ENCODE measurements at regions not wholly inside any gene's neighbourhood (a gene's known extent, or its start where the extent isn't known, plus 50 kb on each side); places are given as distances from the start of the nearest gene placed in this dataset.
"Not testable (repeated sequence)": the region's sequence is repeated elsewhere in the genome, so short reads cannot be mapped to it uniquely, and the experiment has no call there.

DNA sequence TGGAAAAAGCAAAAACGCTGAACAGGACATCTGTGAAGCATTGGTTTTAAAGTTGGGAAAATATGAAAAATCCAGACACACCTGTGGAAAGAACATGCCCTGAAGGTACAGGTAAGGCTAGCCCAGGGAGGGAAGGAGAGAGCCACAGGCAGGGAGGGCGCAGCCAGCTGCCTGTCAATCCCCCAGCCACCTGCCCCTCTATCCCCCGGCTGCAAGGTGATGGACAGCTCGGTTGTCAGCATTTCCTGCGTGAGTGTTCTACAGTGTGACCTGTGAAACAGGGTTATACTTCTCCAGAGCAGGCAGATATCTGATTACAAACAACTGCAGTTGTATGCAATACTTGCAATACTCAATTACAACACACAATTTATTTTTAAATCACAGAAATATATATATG is 358.1 kb downstream of the SMOC2 start:
- DNase-seq: no peak

DNA sequence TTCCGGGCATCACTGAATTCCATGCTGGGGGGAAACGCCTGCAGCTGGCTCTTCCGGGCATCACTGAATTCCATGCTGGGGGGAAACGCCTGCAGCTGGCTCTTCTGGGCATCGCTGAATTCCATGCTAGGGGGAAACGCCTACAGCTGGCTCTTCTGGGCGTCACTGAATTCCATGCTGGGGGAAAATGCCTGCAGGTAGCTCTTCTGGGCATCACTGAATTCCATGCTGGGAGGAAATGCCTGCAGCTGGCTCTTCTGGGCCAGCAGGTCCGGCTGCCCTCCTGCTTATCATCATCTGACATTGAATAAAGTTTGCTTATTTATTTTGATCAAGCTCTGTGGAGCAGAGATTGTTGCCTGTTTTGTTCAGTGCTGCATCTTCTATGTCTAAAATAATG is 355.1 kb downstream of the SMOC2 start:
- no peak for DNase-seq

DNA sequence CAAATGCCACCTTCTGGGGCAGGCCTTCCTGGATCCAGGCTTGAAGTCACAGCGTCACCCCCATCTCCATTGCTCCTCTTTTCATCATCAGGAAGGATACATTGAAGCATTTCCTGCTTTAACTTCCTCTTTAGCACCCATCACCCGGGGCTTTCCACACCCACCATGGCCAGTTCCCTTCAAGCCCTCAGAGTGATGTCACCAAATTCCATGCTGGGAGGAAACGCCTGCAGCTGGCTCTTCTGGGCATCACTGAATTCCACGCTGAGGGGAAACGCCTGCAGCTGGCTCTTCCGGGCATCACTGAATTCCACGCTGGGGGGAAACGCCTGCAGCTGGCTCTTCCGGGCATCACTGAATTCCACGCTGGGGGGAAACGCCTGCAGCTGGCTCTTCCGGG is 354.6 kb downstream of the SMOC2 start:
- DNase-seq: not testable (repeated sequence)

DNA sequence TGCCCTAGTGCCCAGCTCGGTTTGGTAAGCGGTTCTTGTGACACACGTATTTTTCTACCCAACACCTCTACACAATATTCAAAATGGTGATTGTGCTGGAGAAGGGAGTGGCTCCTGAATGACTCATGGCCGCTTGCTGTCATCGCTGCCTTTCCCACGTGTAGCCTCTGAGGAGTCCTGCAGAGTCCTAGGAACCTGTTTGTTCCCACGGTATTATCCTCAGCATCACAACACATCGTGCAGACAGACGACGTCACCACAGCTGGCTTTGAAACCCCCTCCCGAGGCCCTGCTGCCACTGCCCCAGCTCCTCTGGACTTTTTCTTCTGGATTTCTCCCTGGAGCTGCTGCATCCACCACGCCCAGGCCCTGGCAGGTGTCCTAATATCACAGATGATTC is 353.5 kb downstream of the SMOC2 start:
- no peak for DNase-seq

DNA sequence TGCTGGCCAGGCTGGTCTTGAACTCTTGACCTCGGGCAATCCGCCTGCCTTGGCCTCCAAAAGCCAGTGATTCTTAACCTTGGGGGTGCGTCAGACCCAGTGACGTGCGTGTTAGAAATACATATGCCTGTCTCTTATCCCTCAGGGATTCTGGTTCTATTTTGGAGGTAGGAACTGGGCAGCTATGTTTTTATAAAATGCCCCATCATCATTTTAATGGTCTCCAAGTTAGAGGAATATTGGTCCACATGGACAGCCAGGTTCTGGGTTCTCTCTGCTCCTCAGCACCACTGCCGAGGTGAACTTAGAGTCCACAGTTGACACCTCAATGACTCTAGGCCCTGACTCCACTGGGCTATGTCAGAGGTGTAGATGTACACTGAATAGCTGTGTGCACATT is 352.7 kb downstream of the SMOC2 start:
- no peak for DNase-seq

DNA sequence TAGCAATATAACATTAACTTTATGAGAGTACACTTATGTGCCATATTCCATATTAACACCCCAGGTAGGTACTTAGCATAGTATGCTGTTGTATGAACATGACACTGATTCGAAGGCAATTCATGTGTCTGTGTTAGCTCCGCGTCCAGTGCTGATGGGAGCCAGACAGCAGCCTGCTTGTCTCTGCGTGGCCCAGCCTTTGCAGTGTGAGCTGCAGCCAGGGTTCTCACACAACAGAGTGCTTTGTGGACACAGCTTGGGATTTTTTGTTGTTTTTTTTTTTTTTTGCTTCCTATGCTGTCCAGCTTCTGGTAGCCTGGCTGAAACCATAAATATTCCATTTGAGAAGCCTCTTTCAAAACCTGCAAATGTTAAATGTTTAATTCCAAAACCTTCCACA is 350.9 kb downstream of the SMOC2 start:
- no peak for DNase-seq

DNA sequence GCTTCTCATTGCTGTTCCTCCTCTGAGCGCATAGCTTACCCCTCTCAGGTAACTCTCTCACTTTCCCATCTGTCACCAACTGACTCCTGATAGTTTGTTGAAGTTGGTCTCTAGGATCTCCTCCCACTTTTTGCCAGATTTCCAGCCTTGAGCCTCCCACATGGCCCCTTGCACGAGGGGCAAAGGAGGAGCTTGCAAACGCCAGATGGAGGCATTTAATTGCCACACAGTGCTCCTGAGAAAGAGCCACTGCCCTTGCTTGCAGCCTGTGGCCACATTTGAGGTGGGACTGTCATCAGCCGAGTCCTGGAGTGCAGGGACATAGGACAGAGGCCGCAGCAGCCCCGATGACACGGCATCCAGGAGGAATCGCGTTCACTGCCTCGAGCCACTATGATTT is 348.7 kb downstream of the SMOC2 start:
- DNase-seq: no peak

DNA sequence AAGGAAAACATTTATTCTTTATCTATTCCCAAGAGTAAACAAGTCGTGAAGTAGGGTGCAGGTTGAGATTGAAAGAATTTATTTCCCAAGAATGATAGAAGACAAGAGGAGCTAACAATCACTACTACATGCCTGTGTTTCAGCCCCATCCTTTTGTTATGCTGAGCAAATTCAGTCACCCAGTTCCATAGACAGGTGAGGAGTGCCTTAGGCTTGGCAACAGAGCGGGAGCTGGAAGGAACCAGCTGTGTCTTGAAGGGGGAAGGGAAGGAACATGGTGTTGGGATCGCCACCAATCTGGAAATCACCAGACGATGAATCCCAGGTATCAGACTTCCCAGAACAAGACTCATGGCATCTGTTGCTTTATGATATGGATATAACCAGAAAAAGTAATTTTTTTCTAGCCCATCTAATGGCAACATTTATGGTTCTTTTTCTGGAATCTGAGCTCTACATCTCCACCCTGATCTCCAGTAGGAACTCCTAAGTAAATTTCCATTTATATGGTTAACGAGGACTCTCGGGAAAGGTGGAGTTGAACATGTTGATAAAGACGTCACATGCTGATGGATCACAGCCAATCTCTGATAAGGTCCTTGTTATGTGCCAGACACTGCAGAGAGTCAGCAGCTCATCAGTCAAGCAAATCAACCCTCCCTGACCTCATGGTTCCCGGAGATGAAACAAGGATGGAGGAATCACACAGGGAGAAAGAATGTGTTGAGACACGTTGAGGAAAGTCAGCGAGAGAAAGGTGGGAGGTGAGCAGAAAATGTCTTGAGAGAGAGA is 344.9 kb downstream of the SMOC2 start:
- DNase-seq: no peak

DNA sequence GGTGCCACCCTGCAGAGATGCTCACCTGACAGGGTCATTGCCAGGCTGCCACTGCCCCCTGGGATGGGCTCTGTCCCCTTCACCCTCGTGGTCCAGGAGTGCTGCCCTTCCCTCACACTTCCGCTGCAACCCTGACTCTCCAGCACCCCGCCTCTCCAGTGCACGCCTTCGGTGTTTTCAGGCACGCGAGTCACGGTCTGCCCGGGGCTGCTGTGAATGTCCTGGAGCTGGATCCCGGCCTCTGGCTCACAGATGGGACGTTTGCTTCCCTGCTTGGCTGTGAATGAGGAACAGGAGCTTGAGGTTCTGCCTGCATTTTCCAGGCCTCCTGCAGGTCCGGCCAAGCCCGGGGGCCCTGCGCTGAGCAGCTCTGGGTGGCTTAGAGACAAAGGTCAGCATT is 343.4 kb downstream of the SMOC2 start:
- no peak for DNase-seq

DNA sequence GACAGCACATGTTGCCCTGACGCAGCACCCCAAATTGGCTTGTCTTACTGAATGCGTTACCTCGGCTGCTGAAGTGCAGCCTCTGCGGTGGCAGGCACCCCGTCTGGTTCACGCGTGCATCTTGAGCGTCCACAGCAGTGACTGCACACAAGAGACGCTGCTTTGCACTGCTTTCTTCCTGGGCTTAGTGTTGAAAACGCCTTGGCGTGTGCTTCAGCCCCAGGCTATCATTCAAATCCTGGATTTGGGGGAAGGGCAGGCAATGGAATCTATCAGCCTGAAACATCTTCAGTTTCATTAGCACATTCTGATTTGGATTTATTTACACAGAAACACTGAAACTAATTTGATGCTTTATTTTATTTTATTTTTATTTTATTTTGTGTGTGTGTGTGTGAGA is 342.7 kb downstream of the SMOC2 start:
- DNase-seq: no peak

DNA sequence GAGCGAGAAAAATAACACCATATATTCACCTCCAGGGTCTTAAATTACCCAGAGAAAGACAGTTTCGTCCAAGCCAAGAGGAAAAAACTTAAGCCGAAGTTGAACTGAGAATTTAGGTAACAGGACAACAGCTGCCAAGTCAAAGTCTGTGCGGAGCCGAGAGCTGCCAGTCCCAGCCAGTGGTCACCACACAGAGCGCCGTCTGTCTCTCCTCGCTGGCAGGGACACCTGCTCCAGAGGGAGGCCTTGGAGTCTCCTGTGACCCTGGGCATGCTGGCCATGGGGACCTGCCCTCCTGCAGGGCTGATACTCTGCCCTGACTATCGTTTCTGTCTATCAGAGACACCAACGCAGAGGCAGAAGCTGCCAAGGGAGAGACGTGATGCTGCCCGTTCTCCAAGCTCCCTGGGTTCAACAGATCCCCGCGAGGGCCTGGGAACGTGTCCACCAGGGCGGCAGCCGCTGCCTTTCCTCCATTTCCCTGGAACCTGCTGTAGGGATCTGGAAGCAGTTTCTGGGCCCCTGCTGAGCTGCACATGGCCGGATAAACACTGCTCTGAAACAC is 341.3 kb downstream of the SMOC2 start:
- DNase-seq: no peak

DNA sequence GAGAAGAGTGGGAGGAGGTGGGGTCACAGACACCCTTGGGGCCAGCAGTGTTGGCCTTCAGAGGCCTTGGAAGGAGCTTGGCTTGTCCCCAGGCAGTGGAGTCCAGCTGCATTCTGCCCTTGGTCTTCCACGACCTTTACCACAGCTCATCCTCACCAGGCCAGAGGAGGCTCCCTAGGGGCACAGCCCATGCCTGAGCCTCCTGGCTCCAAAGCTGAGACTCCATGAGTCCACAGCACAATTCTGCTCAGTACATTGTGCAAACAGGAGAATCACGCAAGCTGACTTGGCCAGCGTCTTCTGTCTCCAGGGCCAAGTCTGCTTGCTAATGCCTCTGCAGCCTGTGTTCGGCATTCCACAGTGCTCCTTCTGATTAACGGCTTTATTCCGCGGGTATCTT is 337.2 kb downstream of the SMOC2 start:
- DNase-seq: no peak

DNA sequence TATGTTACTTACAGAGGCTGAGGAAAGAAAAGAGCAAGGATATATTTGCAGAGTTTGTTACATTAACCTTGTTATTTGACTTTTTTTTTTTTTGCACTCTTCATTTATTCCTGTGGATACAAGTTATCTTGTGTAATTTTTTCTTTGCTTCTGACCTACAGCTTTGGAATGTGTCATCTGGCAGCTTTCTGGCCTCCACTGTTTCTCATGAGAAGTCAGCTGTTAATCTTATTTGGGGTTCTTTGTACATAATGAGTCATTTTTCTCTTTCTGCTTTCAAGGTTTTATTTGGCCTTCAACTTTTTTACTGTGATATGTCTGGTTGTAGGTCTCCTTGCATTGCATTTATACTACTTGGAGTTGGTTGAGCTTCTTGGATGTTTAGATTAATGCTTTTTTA is 333.4 kb downstream of the SMOC2 start:
- DNase-seq: no peak

DNA sequence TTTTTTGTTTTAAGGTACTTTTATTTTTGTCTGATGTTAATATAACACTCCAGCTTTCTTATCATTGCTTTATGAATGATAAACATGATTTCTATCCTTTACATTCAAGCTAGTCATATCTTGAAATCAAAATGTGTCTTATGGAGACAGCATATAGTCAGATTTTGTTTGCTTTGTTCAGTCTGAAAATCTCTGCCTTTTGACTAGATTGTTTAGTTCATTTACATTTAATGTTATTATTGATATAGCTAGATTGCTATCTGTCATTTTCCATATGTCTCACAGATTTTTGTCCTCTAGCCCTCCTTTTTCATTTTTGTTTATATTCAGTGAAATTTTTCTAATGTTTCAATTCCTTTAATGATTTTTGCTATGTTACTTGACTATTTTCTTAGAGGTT is 332.8 kb downstream of the SMOC2 start:
- DNase-seq: no peak

DNA sequence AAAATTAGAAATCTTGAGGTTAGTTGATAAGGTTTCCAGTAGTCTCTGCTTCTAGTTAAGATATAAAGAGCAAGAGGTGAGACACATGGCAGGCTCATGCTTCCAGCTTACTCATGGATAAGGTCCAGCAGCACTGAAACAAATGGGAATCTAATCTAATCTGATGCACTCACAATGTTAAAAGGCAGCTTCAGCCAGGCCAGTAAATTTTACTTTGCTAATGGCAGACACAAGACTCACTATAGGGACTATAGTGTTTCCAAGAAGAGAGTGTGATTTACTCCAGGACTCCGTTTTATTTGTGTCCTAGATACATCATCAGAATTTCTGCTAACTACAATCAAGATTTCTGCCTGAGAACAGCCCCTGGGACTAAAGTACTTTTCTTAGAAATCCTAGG is 324.8 kb downstream of the SMOC2 start:
- no peak for DNase-seq

DNA sequence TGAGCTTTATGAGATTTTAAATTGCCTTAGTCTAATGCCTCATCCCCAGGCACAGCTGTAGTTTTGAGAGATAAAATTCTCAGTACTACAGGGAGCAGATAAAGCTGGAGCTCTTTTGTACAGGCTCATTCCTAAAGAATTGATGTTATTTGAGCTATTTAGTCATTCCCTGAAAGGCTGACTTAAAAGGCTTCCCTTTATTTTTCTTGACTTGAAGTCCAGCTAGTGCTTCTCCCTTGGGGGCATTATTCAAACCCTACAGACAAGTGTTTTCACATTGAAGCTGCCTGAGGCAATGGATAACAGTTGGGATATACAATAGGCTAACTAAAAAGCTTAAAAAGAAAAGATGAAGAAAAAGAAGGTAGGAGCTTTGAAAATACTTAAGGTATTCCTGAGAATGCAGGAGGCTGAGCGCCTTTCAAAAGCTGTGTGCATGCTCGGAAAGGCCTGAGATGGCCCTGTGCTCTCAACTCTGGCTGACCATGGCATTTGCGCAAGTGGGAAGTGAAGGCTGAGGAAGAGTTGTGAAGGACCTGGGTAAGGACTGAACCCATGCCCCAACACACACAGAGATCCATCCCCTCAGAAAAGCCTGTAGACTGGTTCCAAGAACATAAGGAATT is 315.1 kb downstream of the SMOC2 start:
- no peak for DNase-seq

DNA sequence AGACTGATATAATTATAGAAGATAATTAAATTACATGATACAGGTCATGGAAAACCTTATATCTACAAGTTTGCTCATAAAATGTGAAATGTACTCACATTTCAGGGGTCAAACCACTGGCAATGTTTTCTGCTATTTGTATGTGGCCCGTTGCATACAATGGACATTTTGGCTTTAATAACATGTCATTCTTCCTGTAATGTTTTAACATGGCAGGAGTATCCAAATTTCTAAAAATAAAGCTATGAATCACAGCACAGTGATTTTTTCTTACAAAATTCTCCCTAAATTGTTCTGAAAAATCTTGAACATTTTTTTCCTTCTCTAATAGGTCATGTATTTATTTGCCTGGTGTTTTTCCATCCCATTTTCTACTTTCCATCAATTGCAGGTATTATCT is 305.7 kb downstream of the SMOC2 start:
- no peak for DNase-seq

DNA sequence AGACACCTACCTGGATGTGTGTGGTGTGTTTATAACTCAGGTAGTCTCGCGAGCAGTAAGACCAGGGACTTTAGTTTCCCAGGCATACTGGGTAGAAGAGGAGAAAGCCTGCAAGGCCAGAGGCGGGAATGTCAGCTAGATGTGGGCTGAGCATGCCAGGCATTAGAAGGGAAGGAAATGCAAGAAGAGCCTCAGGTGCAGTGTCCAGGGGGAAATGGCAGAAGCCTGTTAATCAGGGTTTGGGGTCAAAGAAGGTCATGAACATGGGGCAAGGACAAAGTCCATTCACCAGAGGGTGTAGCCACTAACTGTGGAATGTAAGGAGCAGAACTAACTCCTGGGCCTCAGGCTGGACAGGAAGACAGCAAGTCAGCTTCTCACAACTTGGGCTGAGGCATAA is 305.0 kb downstream of the SMOC2 start:
- DNase-seq: no peak

DNA sequence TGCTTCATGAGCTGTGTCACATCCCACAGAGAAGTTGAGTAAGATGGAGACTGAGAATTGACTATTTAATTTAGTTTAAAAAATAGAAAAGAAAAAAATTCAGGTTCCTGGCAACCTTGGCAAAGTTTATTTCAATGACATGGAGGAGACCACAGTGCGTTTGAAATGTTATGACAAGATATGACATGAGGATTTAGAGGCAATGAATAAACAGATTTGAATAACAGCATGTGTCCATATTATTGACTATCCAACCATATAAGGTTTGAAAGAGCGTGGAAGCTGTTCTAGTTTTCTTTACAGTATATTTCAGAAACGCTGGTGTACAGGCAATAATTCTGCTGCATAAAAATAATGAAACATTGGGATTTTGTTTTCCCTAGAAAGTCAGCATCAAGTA is 303.9 kb downstream of the SMOC2 start:
- DNase-seq: no peak

DNA sequence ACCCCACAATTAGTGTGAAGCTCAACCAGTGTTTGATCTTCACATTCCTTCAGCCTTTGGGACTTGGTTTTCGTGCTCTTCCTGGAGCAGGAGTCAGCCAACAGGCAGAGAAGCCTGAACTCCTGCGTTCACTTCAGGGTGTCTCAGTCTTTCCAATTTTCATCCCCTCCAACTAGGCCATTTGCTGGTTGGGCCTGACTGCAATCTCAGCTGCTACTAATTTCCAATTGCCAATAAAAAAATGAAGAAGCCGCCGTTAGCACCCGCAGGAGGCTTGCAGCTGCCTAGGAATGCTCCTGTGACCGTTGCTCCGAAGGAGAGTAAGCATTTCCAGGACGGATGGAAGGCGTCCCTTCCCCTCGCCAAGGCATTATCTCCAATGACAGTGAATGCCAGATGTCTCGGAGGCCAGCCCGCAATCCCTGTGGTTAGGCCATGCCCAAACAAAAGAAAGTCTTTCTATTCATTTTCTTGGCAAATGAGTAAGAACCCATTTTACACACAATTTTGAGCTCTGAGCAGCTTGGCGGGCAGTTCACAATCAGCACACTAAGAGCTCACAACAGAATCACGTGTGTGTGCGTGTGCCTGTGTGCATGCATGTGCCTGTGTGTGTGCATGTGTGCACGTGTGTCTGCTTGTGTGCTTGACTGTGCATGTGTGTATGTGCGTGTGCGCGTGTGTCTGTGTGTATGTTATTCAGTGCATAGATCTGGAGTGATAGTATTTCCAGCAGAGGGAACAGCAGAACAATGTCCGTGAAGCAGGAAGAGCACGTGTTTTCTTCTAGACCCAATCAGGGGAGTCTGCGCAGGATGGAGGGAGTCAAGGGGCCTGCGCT is 301.2 kb downstream of the SMOC2 start:
- DNase-seq: no peak

DNA sequence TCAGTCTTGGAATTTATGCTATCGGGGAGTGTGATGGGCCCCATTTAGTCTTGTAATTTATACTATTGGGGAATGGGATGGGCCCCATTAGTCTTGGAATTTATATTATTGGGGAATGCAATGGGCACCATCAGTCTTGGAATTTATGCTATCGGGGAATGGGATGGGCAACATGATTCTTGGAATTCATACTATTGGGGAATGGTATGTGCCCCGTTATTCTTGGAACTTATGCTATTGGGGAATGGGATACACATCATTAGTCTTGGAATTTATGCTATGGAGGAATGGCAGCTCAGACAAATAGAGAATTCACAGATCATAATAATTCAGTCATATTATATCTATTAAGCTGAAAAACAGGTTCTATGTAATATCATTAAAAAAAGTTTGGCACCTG is 300.3 kb downstream of the SMOC2 start:
- DNase-seq: no peak

DNA sequence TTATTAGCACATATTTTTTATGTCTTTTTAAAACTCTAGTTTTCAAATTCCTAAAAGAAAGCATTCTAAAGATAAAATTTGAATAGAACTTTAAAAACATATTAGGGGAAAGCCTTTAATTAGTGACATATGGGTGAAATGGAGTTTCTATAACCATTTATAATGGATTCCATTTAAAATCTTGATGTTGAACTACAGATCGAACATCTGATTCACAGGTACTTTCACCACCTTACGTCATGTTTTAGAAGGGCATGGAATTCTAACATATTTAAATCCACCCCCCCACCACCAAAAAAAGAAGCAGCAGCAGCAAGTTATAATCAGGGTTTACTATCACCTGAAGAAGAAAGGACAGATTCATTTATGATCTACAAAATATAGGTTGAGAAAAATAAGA is 298.4 kb downstream of the SMOC2 start:
- no peak for DNase-seq

DNA sequence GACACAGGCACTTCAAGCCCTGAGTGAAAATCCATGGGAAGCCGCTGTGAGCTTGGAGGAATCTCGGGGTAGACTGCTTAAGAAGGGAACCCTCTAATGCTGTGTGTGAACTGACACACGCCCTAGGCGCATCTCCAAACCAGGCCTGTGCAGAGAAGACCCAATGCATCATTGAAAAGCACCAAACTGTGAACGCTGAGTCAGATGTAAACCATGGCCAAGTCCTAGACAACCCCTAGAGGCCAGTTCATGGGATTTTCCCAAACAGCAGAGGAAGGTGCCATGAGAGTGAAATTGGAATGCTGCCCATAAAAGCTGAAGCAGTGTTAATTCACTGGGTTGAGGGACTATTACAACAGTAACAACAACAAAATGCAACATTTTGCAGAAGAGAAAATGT is 296.5 kb downstream of the SMOC2 start:
- DNase-seq: no peak

DNA sequence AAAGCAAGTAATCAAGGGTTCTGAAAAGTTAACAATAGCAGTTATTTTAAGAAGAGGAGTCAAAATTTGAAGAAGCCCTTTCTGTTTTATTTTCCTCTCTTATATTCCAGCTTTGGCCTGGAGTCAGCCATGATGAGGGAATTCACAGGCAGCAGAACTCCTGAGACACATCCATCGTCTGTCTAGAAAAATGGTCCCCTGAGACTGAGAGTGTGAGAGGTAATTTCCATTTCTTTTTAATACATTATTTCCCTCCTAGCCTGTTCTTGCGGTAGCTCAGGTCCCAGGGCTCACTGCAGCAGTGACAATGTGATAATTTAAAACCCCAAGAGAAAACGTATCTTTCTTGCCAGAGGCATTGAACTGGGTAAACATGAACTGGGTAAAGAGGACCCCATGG is 296.0 kb downstream of the SMOC2 start:
- DNase-seq: no peak

All from NCI-H345 (cell line).